NCI-H2107 treated with DMSO at 0.1 percent for 48 hours (cell line): ENCODE measurements at regions not wholly inside any gene's neighbourhood (a gene's known extent, or its start where the extent isn't known, plus 50 kb on each side); places are given as distances from the start of the nearest gene placed in this dataset.
A peak's percentile ranks its signal among the peaks of the same experiment; 100 is the strongest.
"Not testable (repeated sequence)": the region's sequence is repeated elsewhere in the genome, so short reads cannot be mapped to it uniquely, and the experiment has no call there.

Experiments
- DNase-seq: peaks from one replicate; lab custom pipeline; 2025; ENCODE audit not compliant: unreplicated experiment; lab: John Stamatoyannopoulos, UW

- no peak for DNase-seq
Measured at GRCh38 chr14:57150449-57150848, 118.3 kb downstream of the EXOC5 start.

- peak; percentile 16 for DNase-seq
Measured at GRCh38 chr14:57139173-57139572, 129.5 kb downstream of the EXOC5 start.

- peak; percentile 73 for DNase-seq
Measured at GRCh38 chr14:57136669-57137328, 131.9 kb downstream of the EXOC5 start.

DNA sequence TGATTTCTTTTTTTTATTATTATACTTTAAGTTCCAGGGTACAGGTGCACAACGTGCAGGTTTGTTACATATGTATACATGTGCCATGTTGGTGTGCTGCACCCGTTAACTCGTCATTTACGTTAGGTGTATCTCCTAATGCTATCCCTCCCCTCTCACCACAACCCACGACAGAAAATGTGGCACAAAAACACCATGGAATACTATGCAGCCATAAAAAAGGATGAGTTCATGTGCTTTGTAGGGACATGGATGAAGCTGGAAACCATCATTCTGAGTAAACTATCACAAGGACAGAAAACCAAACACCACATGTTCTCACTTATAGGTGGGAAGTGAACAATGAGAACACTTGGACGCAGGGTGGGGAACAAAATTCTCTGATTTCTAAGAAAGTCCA, 140.9 kb downstream of the EXOC5 start:
- DNase-seq = not testable (repeated sequence)

- no peak for DNase-seq
Measured at GRCh38 chr14:57122129-57122528, 146.6 kb downstream of the EXOC5 start.

DNA sequence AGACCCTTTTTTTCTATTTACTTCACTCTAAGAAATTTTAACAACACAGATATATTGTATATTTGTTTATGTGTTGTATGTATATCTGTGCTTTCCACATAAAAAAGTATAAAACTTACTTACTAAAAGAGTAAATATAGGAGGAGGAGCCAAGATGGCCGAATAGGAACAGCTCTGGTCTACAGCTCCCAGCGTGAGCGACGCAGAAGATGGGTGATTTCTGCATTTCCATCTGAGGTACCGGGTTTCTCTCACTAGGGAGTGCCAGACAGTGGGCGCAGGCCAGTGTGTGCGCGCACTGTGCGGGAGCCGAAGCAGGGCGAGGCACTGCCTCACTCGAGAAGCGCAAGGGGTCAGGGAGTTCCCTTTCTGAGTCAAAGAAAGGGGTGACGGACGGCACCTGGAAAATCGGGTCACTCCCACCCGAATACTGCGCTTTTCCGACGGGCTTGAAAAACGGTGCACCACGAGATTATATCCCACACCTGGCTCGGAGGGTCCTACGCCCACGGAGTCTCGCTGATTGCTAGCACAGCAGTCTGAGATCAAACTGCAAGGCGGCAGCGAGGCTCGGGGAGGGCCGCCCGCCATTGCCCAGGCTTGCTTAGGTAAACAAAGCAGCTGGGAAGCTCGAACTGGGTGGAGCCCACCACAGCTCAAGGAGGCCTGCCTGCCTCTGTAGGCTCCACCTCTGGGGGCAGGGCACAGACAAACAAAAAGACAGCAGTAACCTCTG, 156.5 kb downstream of the EXOC5 start:
- not testable (repeated sequence) for DNase-seq

DNA sequence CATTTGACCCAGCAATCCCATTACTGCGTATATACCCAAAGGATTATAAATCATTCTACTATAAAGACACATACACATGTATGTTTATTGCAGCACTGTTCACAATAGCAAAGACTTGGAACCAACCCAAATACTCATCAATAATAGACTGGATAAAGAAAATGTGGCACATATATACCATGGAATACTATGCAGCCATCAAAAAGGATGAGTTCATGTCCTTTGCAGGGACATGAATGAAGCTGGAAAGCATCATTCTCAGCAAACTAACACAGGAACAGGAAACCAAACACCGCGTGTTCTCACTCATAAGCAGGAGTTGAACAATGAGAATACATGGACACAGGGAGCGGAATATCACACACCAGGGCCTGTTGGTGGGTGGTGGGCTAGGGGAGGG, 158.3 kb downstream of the EXOC5 start:
- not testable (repeated sequence) for DNase-seq

- DNase-seq = no peak
Measured at GRCh38 chr14:57091030-57091608, 177.6 kb downstream of the EXOC5 start.

DNA sequence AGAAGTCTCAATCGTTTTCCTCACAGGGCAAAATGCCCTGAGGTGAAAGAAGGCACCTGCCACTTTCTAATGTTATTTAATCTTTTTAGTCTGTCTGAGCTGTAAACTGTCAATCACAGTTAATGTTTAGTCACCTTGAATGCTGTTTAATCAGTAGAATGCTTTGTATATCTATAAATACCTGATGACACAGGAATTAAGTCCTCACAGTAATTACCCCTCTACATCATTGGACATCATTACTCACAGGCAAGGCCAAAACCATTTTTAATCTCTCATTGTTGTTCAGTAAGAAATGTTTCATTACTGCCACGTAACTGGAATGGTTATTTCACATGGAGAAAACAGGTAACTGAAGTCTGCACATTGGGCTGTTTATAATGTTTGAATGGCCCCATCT, 178.8 kb downstream of the EXOC5 start:
- DNase-seq = peak; percentile 32

DNA sequence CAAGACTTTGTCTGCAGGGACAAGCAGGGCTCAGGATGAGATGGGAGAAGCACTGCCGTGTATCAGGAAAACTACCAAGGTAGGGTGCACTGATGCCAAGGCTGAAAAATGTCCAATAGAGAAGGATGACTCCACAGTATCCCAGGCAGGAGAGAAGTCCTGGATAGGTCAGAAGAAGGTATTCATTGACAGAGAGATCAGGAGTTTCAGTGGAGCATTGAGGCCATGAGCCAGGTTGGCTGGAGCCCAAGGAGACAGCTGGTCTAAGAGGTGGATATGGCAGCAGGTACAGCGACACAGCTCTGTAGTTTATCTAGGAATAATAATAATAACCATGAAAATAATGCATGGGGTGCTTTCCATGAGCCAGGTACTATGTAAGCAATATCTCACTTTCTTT, 180.9 kb downstream of the EXOC5 start:
- no peak for DNase-seq

GRCh38 chr14:57086271-57087162, 182.2 kb downstream of the EXOC5 start:
- DNase-seq = no peak

DNA sequence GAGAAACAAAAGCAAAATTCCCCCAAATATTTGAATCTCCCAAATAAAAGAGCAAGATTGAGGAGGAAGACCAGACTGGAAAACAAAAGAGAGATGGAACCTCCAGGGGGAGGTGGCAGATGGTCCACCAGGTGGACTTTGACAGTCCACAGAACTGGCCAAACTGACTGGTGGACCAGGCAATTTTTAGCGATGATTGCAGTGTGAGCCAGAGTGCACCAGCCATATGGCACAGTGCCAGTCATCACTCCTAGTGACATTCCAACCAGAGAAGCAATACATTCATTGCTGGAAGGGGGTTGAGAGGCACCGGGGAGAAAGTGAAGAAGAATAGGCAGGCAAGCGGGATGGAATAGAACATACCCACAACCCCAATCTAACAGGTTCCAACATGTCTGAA, 182.9 kb downstream of the EXOC5 start:
- peak; percentile 85 for DNase-seq

DNA sequence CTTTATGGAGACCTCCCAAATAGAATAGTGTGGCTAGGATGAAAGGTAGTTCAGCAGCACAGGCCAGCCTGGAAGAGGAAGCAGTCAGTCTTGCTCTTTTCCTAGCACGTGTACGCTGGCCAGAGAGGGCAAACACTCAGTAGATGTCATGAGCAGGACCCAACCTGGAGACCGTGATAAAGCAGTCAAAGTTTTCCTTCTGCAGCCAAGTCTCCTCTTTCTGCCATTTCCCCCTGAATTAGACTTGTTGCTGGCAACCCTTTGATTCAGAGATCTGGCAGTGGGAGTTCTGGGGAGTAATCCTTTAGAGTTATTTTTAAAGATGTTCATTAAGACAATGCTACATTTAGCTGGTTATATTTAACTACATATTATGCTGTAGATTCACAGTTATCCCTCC, 183.7 kb downstream of the EXOC5 start:
- DNase-seq = no peak

DNA sequence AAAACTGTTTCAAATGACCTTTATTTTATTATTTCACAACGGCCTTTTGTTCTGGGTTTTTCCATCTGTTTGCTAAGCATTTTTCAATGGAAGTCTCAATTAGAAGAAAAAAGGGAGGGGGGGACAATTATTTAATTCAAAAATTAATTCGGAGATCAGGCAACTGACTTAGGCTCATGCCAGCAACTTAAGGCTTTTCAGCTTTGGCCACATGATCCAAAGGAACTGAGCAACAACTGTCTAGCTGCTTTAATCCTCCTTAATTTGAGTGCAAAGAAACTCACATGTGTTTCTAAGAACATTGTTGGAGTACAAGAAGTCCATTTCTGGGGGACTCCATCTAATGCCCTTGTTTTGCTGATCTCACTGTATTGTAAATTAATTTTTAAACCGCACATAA, 188.0 kb downstream of the EXOC5 start:
- no peak for DNase-seq

DNA sequence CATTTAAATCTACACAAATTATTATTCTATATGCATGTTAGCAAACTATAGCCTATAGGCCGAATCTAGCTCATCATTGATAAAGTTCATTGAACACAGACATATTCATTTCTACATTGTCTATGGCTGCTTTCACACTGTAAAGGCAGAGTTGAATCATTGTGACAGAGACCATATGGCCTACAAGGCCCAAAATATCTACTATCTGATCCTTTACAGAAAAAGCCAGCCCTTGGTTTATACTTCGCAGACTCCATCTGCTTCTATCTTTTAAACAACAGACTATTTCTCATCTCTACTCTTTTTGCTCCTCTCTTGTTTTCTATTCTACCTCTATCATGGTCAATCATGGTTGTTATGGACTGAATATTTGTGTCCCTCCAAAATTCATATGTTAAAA, 190.7 kb downstream of the EXOC5 start:
- no peak for DNase-seq

GRCh38 chr14:57073986-57074385, 194.7 kb downstream of the EXOC5 start:
- no peak for DNase-seq

DNA sequence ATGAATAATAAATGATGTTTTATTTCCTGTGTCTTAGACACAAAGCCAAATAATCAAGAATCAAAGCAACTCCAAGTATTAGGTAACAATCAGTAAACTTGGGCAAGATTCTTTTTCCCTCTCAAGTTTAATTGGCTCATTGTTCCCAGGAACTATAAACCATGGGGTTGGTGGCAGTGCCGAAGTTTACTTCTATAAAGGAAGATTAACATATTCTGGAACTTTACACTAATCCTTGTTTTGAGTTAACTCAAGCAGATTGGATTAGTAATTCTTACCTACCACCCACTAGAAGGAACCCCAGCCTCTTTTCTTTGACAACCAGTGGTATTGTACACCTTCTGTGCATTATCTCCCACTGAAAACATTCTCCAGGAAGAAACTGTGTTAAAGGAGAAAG, 197.1 kb downstream of the EXOC5 start:
- DNase-seq = no peak

GRCh38 chr14:57069702-57070101, 199.0 kb downstream of the EXOC5 start:
- DNase-seq = no peak

- no peak for DNase-seq
Measured at GRCh38 chr14:57068511-57068910, 200.2 kb downstream of the EXOC5 start.

DNA sequence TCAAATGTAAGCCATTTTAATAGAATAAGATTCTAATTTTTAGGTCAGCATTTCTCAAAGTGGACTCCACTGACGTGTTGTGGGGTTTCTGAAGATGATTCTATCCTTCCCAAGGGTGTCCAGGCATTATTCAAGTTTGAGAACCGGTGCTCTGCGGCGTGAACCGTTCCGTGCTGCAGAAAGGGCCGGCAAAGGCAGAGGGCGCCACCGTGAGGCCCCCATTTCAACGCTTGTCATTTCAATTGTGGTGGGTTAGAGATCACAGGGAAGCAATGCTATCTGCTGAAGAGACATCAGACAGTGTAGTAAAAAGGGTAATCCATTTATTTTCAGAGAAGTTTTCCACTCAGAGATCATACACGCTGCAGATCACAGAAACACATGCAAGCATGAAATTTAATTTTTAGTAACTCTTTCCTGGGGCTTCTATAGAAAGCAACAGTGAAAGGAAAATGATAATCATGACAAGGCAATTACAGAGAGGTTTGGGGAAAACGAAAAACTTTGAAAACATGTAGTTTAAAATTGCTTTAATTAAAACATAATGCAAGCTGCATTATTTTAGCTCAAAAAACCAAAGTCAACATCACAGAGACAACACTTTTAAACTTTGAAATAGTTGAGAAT, 201.7 kb downstream of the EXOC5 start:
- DNase-seq = no peak

DNA sequence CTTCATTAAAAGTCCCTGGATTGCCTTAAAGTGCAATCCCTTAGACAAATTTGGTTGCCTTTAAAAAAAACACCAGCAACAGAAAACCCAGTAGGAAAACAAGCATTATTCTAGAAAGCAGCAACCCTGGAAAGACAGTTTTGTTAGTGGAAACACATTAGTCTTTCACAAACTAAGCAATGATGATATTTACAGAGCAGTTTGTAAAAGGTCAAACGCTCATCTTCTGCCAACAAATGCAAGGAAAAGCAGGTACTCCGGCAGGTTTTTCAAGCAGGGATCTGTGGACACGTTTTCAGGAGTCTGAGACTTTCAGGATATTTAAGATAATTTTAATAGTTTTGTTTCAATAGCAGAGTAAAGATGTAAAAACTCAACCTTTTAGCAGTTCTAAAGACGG, 202.2 kb downstream of the EXOC5 start:
- DNase-seq = no peak
